Thyroid gland (tissue), 4 donors: ENCODE measurements at regions not wholly inside any gene's neighbourhood (a gene's known extent, or its start where the extent isn't known, plus 50 kb on each side); places are given as distances from the start of the nearest gene placed in this dataset.

Experiments
- DNase-seq, 2 donors: peaks; one replicate each; pipeline ENCODE4 v3.0.0-alpha.2; 2019
- H3K27ac ChIP-seq, 3 donors: fragments of 200-600 bp; sonication (generic); 1 replicate in 2 of 3; 2 replicates in 1 of 3; pipeline ENCODE4 v1.5.1; 2016 to 2019; ENCODE audit warnings: mild to moderate bottlenecking in 1 of 3, moderate library complexity in 1 of 3
- H3K27me3 ChIP-seq: fragments of 200-600 bp; sonication (generic); one replicate; pipeline ENCODE4 v1.5.1; 2019
- H3K36me3 ChIP-seq, 2 donors: fragments of 200-600 bp; sonication (generic); one replicate each; pipeline ENCODE4 v1.5.1; 2016 to 2019
- H3K4me1 ChIP-seq, 2 donors: fragments of 200-600 bp; sonication (generic); one replicate each; pipeline ENCODE4 v1.5.1; 2017 to 2019
- H3K4me3 ChIP-seq, 3 donors: fragments of 200-600 bp; sonication (generic); replicated peaks in 1 of 3; 1 replicate in 2 of 3; 2 replicates in 1 of 3; pipeline ENCODE4 v1.5.1; 2016; ENCODE audit warnings: mild to moderate bottlenecking in 1 of 3
- H3K9me3 ChIP-seq: fragments of 200-600 bp; sonication (generic); one replicate; pipeline ENCODE4 v1.5.1; 2017
- CTCF ChIP-seq, 6 experiments: fragments of 200-600 bp in 3 of 6; fragments of 450-650 bp in 3 of 6; sonication (generic) in 3 of 6; IDR thresholded peaks; one replicate each; pipeline ENCODE4 v1.5.1; 2016 to 2019; ENCODE audit warnings: antibody characterized with exemption in 6 of 6, mild to moderate bottlenecking in 2 of 6, inconsistent platforms in 1 of 6, moderate library complexity in 1 of 6
- POLR2A ChIP-seq, 2 donors: fragments of 450-650 bp; IDR thresholded peaks; one replicate each; pipeline ENCODE4 v1.6.1; 2017; ENCODE audit warnings: antibody characterized with exemption in 2 of 2, mild to moderate bottlenecking in 2 of 2, moderate library complexity in 1 of 2
- WGBS, 2 donors: methylation state at CpG; one replicate each; pipeline ENCODE4 v1.1.5; 2017; 5-methylcytosine and 5-hydroxymethylcytosine counted together
- intact Hi-C: fragments of 100-400 bp; cut with DNase I; formaldehyde crosslinking; loops from one replicate; pipeline ENCODE4 v1.15.1; 2023

GRCh38 chrX:1072637-1073377 is 139.6 kb downstream of the CRLF2 start:
- no peak for DNase-seq
- Histone ChIP-seq H3K4me3 (no peak overlapping the region), H3K4me1 (no peaks in the 10 kb centered on the region), H3K27ac (no peak overlapping the region), H3K36me3 (no peaks in the 10 kb centered on the region), H3K9me3 (no peaks in the 10 kb centered on the region), H3K27me3 (no peaks in the 10 kb centered on the region)
- TF ChIP-seq POLR2A (IDR thresholded peaks at IDR 0.05): no peak
- no peak for TF ChIP-seq CTCF (IDR thresholded peaks at IDR 0.05)
- intact Hi-C loops: no loop called here
- 87 to 89% methylated on average over 24 of the region's 24 CpGs for WGBS, 2 donors

GRCh38 chrX:1071351-1071750 is 141.1 kb downstream of the CRLF2 start:
- TF ChIP-seq POLR2A (IDR thresholded peaks at IDR 0.05): no peak
- no peaks in the 10 kb centered on the region for H3K4me1 ChIP-seq
- intact Hi-C loops: no loop called here

GRCh38 chrX:1062351-1062750 is 150.1 kb downstream of the CRLF2 start:
- no peak for DNase-seq
- Histone ChIP-seq H3K4me3 (no peak overlapping the region), H3K9me3 (no peaks in the 10 kb centered on the region), H3K36me3 (no peaks in the 10 kb centered on the region), H3K27ac (no peak overlapping the region), H3K27me3 (no peaks in the 10 kb centered on the region), H3K4me1 (no peaks in the 10 kb centered on the region)
- intact Hi-C loops: no loop called here
- WGBS, 2 donors: 76 to 79% methylated on average over 8 of the region's 8 CpGs
- TF ChIP-seq CTCF (IDR thresholded peaks at IDR 0.05): no peak
- TF ChIP-seq POLR2A (IDR thresholded peaks at IDR 0.05): no peak

More at GRCh38 chrX:1071351-1071750, 141.1 kb downstream of the CRLF2 start:
- no peak overlapping the region for H3K27ac ChIP-seq
- no peak for DNase-seq
- no peaks in the 10 kb centered on the region for H3K9me3 ChIP-seq
- no peaks in the 10 kb centered on the region for H3K27me3 ChIP-seq
- no peak overlapping the region for H3K4me3 ChIP-seq
- H3K36me3 ChIP-seq: no peaks in the 10 kb centered on the region
- 90 to 91% methylated on average over 9 of the region's 9 CpGs for WGBS, 2 donors

- Histone ChIP-seq H3K4me1 (no peaks in the 10 kb centered on the region), H3K9me3 (no peaks in the 10 kb centered on the region), H3K4me3 (no peak overlapping the region), H3K36me3 (no peaks in the 10 kb centered on the region), H3K27me3 (no peaks in the 10 kb centered on the region), H3K27ac (no peak overlapping the region)
- WGBS, 2 donors: 78 to 91% methylated on average over 7 of the region's 7 CpGs
- DNase-seq: no peak
- no peak for TF ChIP-seq POLR2A (IDR thresholded peaks at IDR 0.05)
- no peak for TF ChIP-seq CTCF (IDR thresholded peaks at IDR 0.05)
- intact Hi-C loops: no loop called here
These were observed 151.9 kb downstream of the CRLF2 start for GRCh38 chrX:1060562-1060960.

- no peak overlapping the region for H3K4me3 ChIP-seq
- H3K9me3 ChIP-seq: no peaks in the 10 kb centered on the region
- 80 to 88% methylated on average over 34 of the region's 34 CpGs for WGBS, 2 donors
- DNase-seq: no peak
- no peaks in the 10 kb centered on the region for H3K36me3 ChIP-seq
- H3K27me3 ChIP-seq: no peaks in the 10 kb centered on the region
- intact Hi-C loops: no loop called here
- TF ChIP-seq CTCF (IDR thresholded peaks at IDR 0.05): no peak
- TF ChIP-seq POLR2A (IDR thresholded peaks at IDR 0.05): no peak
- H3K27ac ChIP-seq: no peak overlapping the region
- H3K4me1 ChIP-seq: no peaks in the 10 kb centered on the region
These were observed 152.6 kb downstream of the CRLF2 start for GRCh38 chrX:1059576-1060561.
